Gastroesophageal sphincter (tissue), 4 donors: ENCODE measurements at regions not wholly inside any gene's neighbourhood (a gene's known extent, or its start where the extent isn't known, plus 50 kb on each side); places are given as distances from the start of the nearest gene placed in this dataset.
"Not testable (repeated sequence)": the region's sequence is repeated elsewhere in the genome, so short reads cannot be mapped to it uniquely, and the experiment has no call there.

ENCODE experiments used
- ATAC-seq: fragments of 150-250 bp; one replicate; pipeline ENCODE4 v1.9.1; 2016; ENCODE audit warnings: mild to moderate bottlenecking, moderate library complexity
- H3K27ac ChIP-seq, 4 donors: fragments of 200-600 bp; sonication (generic) in 3 of 4; 1 replicate in 3 of 4; 2 replicates in 1 of 4; pipeline ENCODE4 v1.5.1; 2016 to 2019
- H3K27me3 ChIP-seq: fragments of 200-600 bp; sonication (generic); one replicate; pipeline ENCODE4 v1.5.1; 2019
- H3K36me3 ChIP-seq, 2 donors: fragments of 200-600 bp; sonication (generic); one replicate each; pipeline ENCODE4 v1.5.1; 2019; ENCODE audit warnings: control low read depth in 1 of 2
- H3K4me1 ChIP-seq, 3 donors: fragments of 200-600 bp; sonication (generic); 1 replicate in 2 of 3; 2 replicates in 1 of 3; pipeline ENCODE4 v1.5.1; 2016 to 2019; ENCODE audit warnings: control low read depth in 2 of 3
- H3K4me3 ChIP-seq, 2 donors: fragments of 200-600 bp; sonication (generic); one replicate each; pipeline ENCODE4 v1.5.1; 2019; ENCODE audit warnings: mild to moderate bottlenecking in 1 of 2, moderate library complexity in 1 of 2
- H3K9me3 ChIP-seq, 3 donors: fragments of 200-600 bp; sonication (generic); one replicate each; pipeline ENCODE4 v1.5.1; 2017 to 2019; ENCODE audit warnings: control low read depth in 2 of 3
- CTCF ChIP-seq, 4 experiments: fragments of 200-600 bp in 2 of 4; fragments of 450-650 bp in 2 of 4; sonication (generic) in 1 of 4; IDR thresholded peaks; one replicate each; pipeline ENCODE4 v1.5.1; 2017 to 2019; ENCODE audit warnings: antibody characterized with exemption in 4 of 4, mild to moderate bottlenecking in 2 of 4, moderate library complexity in 2 of 4
- EP300 ChIP-seq: sonication (generic); formaldehyde crosslinking; IDR thresholded peaks from one replicate; pipeline ENCODE4 v1.6.1; 2017; ENCODE audit warnings: antibody characterized with exemption, mild to moderate bottlenecking
- POLR2A ChIP-seq, 2 donors: fragments of 450-650 bp; IDR thresholded peaks; one replicate each; pipeline ENCODE4 v1.6.1; 2017; ENCODE audit warnings: antibody characterized with exemption in 2 of 2, mild to moderate bottlenecking in 2 of 2, moderate library complexity in 1 of 2
- POLR2AphosphoS5 ChIP-seq: sonication (generic); formaldehyde crosslinking; IDR thresholded peaks from one replicate; pipeline ENCODE4 v1.6.1; 2017; ENCODE audit warnings: antibody characterized with exemption
- WGBS, 2 donors: methylation state at CpG; one replicate each; pipeline ENCODE4 v1.1.5; 2018; ENCODE audit warnings: low coverage in 1 of 2; 5-methylcytosine and 5-hydroxymethylcytosine counted together

- Histone ChIP-seq H3K4me1 (no peaks in the 10 kb centered on the region), H3K4me3 (no peak overlapping the region), H3K36me3 (no peaks in the 10 kb centered on the region), H3K27ac (no peak overlapping the region), H3K9me3 (peaks cover 0 to 42% (median 0%) of the 10 kb centered on the region in 3 donors), H3K27me3 (peaks cover 7% of the 10 kb centered on the region)
- WGBS, 2 donors: 46 to 58% methylated on average over 2 of the region's 2 CpGs
- TF ChIP-seq CTCF (IDR thresholded peaks at IDR 0.05): no peak
- TF ChIP-seq POLR2AphosphoS5: no peak
- no peak for TF ChIP-seq EP300
- TF ChIP-seq POLR2A (IDR thresholded peaks at IDR 0.05): no peak
- ATAC-seq: no peak
Measured at GRCh38 chr1:157314408-157314807, 176.2 kb upstream of the ETV3 start.

- peaks cover 7% of the 10 kb centered on the region for H3K27me3 ChIP-seq
- H3K9me3 ChIP-seq: peaks cover 0 to 33% (median 0%) of the 10 kb centered on the region in 3 donors
- no peak overlapping the region for H3K4me3 ChIP-seq
- no peak for ATAC-seq
- no peaks in the 10 kb centered on the region for H3K36me3 ChIP-seq
- WGBS, 2 donors: 56% methylated on average over 1 of the region's 3 CpGs; no CpG with 5 or more reads in 1 of the 2 donors
- TF ChIP-seq CTCF (IDR thresholded peaks at IDR 0.05) (no peak), POLR2A (IDR thresholded peaks at IDR 0.05) (no peak), EP300 (no peak), POLR2AphosphoS5 (no peak)
- H3K4me1 ChIP-seq: no peaks in the 10 kb centered on the region
- no peak overlapping the region for H3K27ac ChIP-seq
Measured at GRCh38 chr1:157313240-157313807, 175.1 kb upstream of the ETV3 start.

- no peaks in the 10 kb centered on the region for H3K36me3 ChIP-seq
- no peaks in the 10 kb centered on the region for H3K4me1 ChIP-seq
- no peak overlapping the region for H3K27ac ChIP-seq
- H3K9me3 ChIP-seq: peaks cover 0 to 22% (median 0%) of the 10 kb centered on the region in 3 donors
- TF ChIP-seq EP300: no peak
- no peak for TF ChIP-seq POLR2A (IDR thresholded peaks at IDR 0.05)
- TF ChIP-seq CTCF (IDR thresholded peaks at IDR 0.05): no peak
- TF ChIP-seq POLR2AphosphoS5: no peak
- no peak for ATAC-seq
- H3K4me3 ChIP-seq: no peak overlapping the region
- 47 to 67% methylated on average over 3 of the region's 4 CpGs for WGBS, 2 donors
- H3K27me3 ChIP-seq: peaks cover 7% of the 10 kb centered on the region
Measured at GRCh38 chr1:157312082-157312812, 174.1 kb upstream of the ETV3 start.

GRCh38 chr1:157311730-157312081 is 173.5 kb upstream of the ETV3 start:
- 72 to 73% methylated on average over 3 of the region's 5 CpGs for WGBS, 2 donors
- Histone ChIP-seq H3K4me3 (no peak overlapping the region), H3K9me3 (peaks cover 0 to 17% (median 0%) of the 10 kb centered on the region in 3 donors), H3K4me1 (no peaks in the 10 kb centered on the region), H3K27ac (no peak overlapping the region), H3K27me3 (peaks cover 7% of the 10 kb centered on the region), H3K36me3 (no peaks in the 10 kb centered on the region)
- no peak for ATAC-seq
- TF ChIP-seq POLR2A (IDR thresholded peaks at IDR 0.05): no peak
- no peak for TF ChIP-seq POLR2AphosphoS5
- TF ChIP-seq CTCF (IDR thresholded peaks at IDR 0.05): no peak
- TF ChIP-seq EP300: no peak

GRCh38 chr1:157310805-157311729 is 172.9 kb upstream of the ETV3 start:
- H3K36me3 ChIP-seq, H3K4me3 ChIP-seq, H3K4me1 ChIP-seq, ATAC-seq, H3K27me3 ChIP-seq, H3K27ac ChIP-seq: not testable (repeated sequence)
- peaks cover 0 to 10% (median 0%) of the 10 kb centered on the region in 3 donors for H3K9me3 ChIP-seq
- WGBS, 2 donors: 22 to 36% methylated on average over 3 to 4 of the region's 6 CpGs
